Skin epidermis (tissue), 12 donors: ENCODE measurements at regions not wholly inside any gene's neighbourhood (a gene's known extent, or its start where the extent isn't known, plus 50 kb on each side); places are given as distances from the start of the nearest gene placed in this dataset.

Source experiments
- H3K27ac ChIP-seq, 21 experiments: fragments of 200-600 bp; sonication (generic) in 11 of 21; one replicate each; pipeline ENCODE4 v1.5.0; 2020; ENCODE audit warnings: mild to moderate bottlenecking in 3 of 21, inconsistent platforms in 2 of 21, moderate library complexity in 2 of 21
- H3K4me3 ChIP-seq, 7 experiments: fragments of 200-600 bp; sonication (generic) in 2 of 7; one replicate each; pipeline ENCODE4 v1.5.0; 2020; ENCODE audit warnings: inconsistent platforms in 2 of 7, mild to moderate bottlenecking in 2 of 7, moderate library complexity in 1 of 7

DNA sequence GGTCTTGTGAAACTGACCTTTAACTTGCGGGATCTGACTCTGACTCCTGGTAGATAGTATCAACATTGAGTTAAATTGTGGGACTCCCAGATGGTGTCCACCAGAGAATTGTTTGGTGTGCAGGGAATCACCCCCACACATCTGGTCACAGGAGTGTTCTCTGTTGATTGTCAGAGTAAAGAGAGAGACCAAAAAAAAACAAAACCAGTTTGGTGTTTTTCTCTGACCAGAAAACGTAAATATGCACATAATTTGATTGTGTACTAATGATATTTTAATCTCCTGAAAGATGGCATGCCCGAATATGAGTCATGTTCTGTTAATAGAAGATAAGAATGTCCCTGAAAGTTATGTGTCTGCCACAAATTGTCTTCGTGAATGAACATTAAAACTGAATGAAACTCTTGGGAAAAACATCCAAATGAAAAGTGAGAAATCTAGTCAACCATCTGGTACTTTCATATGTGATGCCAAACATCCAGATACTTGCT, 118.5 kb upstream of the GPC6 start:
- Histone ChIP-seq H3K4me3 (no peak overlapping the region), H3K27ac (no peak overlapping the region)

DNA sequence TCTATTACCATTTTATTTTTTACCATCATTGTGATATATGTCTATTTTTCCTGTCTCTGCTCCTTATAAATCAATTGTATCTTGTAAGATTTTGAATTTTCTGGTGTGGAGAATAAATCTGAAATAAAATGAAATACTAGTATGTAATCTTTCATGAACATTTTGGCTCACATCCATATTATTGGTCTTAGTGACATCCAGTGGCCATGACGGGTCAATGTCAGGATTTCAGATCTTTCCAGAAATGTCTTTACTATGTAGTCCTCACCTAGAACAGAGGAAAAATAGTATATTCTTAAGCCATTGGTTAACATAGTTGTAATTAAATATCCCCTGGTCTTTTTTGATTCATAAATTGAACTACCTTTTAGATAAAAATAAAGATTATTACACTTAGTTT, 109.8 kb upstream of the GPC6 start:
- Histone ChIP-seq H3K27ac (no peak overlapping the region), H3K4me3 (no peak overlapping the region)

DNA sequence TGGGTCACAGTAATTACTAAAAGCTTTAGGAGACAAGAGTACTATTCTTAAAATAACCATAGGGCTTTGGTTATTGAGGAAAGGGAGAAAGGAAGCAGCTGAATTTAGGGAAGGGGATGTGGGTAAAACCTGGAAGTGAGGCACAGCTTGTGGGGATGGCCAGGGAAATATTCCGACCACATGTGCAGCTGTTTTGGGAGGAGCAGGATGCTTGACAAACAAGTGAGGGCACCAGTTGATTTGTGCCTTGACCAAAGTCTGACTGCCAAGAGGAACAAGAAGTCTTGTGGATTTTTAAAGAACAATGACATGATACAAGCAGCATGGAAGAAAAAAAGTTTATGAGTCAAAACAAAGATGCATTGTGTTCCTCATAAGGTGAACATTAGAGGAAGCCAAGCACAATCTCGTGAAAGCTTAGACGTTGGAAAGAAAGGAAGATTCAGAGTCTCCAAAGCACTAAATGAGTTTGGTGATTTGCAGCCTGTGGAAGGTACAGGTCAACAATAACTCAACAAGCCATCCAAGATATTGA, 108.5 kb upstream of the GPC6 start:
- Histone ChIP-seq H3K4me3 (no peak overlapping the region), H3K27ac (no peak overlapping the region)

DNA sequence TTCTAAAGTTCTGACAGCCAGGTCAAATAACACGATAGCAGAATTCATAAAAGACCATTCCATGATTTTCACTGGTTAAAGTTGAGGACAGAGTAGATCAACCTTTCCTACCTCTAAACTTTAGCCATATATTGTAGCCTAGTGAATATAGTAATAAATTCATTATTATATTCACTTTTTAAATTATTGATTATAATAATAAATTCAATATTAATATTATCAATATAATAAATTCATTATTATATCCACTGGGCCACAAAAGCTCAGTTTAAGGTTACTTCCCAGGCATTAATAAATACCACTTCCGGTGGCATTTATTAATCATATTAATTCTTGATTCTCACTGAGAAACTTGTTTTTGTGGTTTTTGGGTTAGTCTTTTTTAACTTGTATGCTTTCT, 85.7 kb upstream of the GPC6 start:
- H3K4me3 ChIP-seq, result no peak overlapping the region
- H3K27ac ChIP-seq, result no peak overlapping the region

DNA sequence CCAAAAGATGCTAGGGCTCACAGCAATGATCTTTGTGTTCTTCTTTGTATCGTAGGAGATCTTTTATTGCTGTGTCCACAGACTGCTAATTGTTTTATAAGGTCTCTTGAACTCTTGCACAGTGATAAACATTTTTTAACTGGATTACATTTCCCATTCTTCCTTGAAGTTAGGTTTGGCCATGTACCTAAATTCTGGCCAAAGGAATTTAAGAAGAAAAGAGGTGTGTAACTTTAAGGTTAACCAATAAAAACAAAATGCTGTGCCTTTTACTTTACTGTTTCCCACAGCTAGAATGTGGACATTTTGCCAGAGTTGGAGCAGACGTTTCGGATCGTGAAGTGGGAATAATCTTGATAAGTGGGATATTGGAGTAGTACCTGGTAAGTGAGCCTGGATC, 82.6 kb upstream of the GPC6 start:
- no peak overlapping the region for H3K27ac ChIP-seq

DNA sequence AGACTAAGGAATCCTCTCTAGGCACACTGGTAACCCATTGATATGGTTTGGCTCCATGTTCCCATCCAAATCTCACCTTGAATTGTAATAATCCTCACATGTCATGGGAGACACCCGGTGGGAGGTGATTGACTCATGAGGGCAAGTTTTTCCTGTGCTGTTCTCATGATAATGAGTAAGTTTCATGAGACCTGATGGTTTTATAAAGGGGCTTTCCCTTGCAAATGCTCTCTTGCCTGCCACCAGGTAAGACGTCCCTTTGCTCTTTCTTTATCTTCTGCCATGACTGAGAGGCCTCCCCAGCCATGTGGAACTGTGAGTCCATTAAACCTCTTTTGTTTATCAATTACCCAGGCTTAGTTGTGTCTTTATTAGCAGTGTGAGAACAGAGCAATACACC, 81.4 kb upstream of the GPC6 start:
- no peak overlapping the region for H3K27ac ChIP-seq
- H3K4me3 ChIP-seq, result no peak overlapping the region

More for the DNA sequence above, 82.6 kb upstream of the GPC6 start:
- H3K4me3 ChIP-seq, result no peak overlapping the region

DNA sequence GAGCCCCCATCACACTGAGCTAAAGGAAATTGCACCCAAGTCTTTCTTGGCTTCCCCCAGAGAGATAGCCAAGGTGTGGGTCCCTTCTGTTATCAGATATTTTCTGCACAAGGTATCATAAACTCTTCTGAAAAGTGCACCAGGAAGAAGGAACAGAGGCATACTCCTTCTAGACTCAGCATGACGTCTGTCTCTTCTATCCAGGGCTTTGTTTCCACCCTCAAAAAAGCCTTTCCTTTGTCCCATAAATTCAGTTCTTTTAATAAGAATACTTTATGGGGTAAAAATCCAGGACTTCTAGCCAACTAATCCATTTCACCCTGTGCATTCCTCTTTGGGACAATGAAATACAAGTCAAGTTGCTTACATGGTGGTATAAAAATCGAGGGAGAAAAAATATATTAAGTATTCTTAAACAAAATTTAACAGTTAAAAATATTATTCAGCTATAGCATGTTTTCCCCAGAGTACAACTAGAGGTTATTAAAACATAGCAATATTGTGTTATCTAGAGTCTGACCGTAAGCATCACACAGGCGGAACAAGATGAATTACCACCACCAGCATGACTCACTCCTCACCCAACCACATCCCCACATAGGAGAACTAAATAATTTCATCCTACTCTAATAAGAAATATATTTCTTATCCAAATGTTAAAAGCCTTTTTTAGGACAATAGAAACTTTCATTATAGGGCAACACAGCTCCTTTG, 79.9 kb upstream of the GPC6 start:
- no peak overlapping the region for H3K27ac ChIP-seq

DNA sequence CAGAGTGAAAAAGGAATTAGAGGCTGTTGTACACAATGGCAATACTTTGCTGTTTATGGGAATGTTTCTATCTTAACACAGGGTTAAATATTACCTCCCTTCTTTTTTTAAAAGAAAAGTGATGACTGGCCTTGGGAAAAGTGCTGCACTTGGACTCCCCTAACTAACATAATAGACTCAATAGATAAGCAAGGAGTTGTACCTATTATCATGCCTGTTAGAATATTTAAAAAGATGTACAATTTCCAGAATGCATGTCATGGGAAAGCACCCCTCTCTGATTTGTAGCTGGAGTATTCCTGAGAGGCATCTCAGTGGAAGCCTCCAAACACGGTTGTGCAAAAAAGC, 79.3 kb upstream of the GPC6 start:
- no peak overlapping the region for H3K4me3 ChIP-seq
- H3K27ac ChIP-seq, result no peak overlapping the region

More for the DNA sequence above, 79.9 kb upstream of the GPC6 start:
- H3K4me3 ChIP-seq, result no peak overlapping the region

DNA sequence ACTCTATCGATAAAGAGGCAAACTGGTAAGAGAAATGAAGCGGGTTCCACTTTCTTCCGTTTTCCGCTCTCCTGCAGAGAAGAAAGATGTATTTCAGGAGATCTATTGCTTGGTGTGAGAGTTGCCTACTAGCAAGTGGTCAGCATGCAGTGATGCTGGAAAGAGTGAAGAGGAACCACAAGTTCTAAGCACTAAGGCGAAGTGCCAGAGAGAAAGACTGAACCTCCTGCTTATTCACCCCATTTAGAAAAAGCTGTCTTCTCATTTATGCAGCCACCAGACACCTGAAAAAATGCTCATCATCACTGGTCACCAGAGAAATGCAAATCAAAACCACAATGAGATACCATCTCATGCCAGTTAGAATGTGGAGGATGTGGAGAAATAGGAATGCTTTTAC, 78.7 kb upstream of the GPC6 start:
- H3K4me3 ChIP-seq, result no peak overlapping the region

DNA sequence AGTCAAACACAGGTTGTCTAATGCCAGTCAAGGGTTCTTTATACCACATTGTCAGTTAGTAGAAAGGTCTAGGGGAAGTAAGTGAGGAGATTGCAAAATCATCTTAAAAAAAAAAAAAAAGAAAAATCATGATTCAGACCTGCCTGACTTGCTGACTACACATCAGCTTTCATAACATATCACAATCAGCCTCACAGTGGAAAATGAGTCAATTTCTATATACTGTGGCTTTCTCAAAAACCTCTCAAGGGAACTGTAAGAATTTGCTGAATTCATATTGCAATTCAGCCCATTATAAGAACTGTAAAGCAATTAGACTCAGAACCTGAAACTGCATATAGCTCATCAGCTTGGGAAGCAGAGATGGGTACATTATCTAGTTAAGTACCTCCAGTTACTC, 75.3 kb upstream of the GPC6 start:
- peak overlapping the region in 1 of 21 experiments; percentile 46 for H3K27ac ChIP-seq

More for the DNA sequence above, 78.7 kb upstream of the GPC6 start:
- H3K27ac ChIP-seq, result no peak overlapping the region

DNA sequence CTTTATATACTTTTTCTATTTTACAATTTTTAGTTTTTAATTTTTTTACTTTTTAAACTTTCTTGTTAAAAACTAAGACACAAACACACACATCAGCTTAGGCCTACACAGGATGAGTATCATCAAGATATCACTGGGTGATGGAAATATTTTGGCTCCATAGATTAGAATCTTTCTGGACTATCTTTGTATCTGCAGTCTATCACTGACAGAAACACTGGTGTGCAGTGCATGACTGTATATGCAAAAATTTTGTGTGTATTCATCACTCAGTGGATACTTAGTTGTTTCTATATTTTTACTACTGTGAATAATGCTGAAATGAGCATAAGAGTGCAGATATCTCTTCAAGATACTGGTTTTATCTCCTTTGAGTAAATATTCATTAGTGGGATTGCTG, 68.0 kb upstream of the GPC6 start:
- Histone ChIP-seq H3K4me3 (no peak overlapping the region), H3K27ac (no peak overlapping the region)

More for the DNA sequence above, 75.3 kb upstream of the GPC6 start:
- no peak overlapping the region for H3K4me3 ChIP-seq

DNA sequence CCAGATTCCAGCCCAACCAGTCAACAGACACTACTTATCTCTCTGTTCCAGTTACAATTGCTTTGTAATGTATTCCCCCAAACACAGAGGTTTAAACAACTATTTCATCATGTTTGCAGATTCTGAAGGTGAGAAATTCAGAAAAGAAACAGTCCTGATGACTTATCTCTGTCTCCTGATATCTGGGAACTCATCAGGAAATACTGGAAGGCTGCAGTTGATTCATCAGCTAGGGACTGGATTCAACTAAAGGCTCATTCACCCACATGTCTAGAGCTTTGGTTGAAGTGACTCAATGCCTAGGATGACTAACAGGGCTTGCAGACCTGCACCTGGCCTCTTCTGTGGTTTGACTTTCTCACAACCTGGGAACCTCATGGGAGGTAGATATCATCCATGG, 56.6 kb upstream of the GPC6 start:
- Histone ChIP-seq H3K4me3 (no peak overlapping the region), H3K27ac (peak overlapping the region in 1 of 21 experiments; percentile 35)

DNA sequence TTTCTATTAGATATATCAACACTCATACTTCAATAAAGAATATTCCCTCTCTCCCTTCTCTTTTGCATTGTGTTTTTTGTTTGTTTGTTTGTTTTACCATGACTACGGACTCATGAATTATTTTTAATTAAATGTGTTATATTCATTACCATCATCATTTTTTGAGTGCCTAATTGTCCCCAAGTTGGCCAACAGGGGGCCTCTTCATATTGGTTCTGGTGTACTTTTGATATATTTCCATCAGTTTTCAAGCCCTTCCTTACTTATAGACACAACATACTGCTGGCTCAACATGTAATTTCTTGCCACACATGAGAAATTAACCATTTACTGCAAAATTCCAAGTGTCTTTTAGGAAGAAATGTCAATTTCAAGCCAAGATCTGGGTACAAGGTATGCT, 54.5 kb upstream of the GPC6 start:
- Histone ChIP-seq H3K4me3 (no peak overlapping the region), H3K27ac (no peak overlapping the region)

DNA sequence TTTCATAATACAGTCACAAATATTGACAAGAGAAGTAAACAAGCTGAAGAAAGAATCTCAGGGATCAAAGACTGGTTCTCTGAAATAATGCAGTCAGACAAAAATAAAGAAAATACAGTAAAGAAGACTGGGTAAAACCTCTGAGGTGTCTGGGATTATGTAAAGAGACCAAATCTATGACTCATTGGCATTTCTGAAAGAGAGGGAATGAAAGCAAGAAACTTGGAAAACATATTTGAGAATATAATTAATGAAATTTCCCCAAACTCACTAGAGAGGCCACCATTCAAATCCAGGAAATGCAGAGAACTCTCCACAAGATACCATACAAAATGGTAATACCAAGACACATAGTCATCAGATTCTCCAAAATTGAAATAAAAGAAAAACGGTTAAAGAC, 53.0 kb upstream of the GPC6 start:
- no peak overlapping the region for H3K27ac ChIP-seq
- H3K4me3 ChIP-seq, result no peak overlapping the region

DNA sequence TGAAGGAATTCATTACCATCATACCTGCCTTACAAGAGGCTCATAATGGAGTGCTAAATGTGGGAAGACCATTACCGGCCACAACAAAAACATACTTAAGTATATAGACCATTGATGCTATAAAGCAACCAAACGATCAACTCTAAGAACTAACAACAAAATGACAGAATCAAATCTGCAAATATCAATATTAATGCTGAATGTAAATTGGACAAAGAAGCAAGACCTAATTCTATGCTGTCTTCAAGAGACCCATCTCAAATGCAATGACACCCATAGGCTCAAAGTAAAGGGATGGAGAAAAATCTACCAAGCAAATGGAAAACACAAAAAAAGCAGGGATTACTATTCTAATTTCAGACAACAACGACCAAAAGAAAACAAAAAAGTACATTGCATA, 52.3 kb upstream of the GPC6 start:
- Histone ChIP-seq H3K27ac (no peak overlapping the region), H3K4me3 (no peak overlapping the region)
